B cell (primary cell): ENCODE measurements at regions not wholly inside any gene's neighbourhood (a gene's known extent, or its start where the extent isn't known, plus 50 kb on each side); places are given as distances from the start of the nearest gene placed in this dataset.

Experiments
- ATAC-seq: fragments of 200-7000 bp; cut with Tn5 transposase; one replicate; pipeline ENCODE4 v1.10.0; 2021; ENCODE audit warnings: low read depth, mild to moderate bottlenecking, moderate number of reproducible peaks, moderate library complexity
- CTCF ChIA-PET: fragments of 350-600 bp; sonication (Branson Sonifier 250); formaldehyde crosslinking; loops from one replicate; lab custom pipeline; 2021; ENCODE audit warnings: antibody characterized with exemption, inconsistent platforms; lab: Charles Lee
- POLR2A ChIA-PET: fragments of 350-600 bp; sonication (Branson Sonifier 250); formaldehyde crosslinking; loops from one replicate; lab custom pipeline; 2021; ENCODE audit warnings: antibody characterized with exemption; lab: Charles Lee
- DNase-seq: peaks from one replicate; pipeline ENCODE4 v3.0.0; 2013
- H2AFZ ChIP-seq: 2 replicates; pipeline ENCODE4 v1.6.1; 2012; ENCODE audit warnings: mild to moderate bottlenecking, low read depth, low read length; ENCODE audit not compliant: insufficient read depth, poor library complexity, severe bottlenecking
- H3K27ac ChIP-seq, 2 donors: 1 replicate in 1 of 2; 2 replicates in 1 of 2; pipeline ENCODE4 v1.5.1; 2012 to 2013; ENCODE audit warnings: low read length in 2 of 2, mild to moderate bottlenecking in 2 of 2, moderate library complexity in 1 of 2
- H3K27me3 ChIP-seq, 4 experiments: fragments of 200-600 bp in 1 of 4; sonication (generic) in 1 of 4; replicated peaks in 1 of 4; 1 replicate in 2 of 4; 2 replicates in 2 of 4; pipeline versions ENCODE4 v1.6.1 to v1.7.0; 2013 to 2016; ENCODE audit warnings: low read length in 3 of 4, mild to moderate bottlenecking in 2 of 4, mixed read lengths in 1 of 4, moderate library complexity in 1 of 4; ENCODE audit not compliant: insufficient read depth in 4 of 4, control insufficient read depth in 3 of 4; ENCODE audit errors: control extremely low read depth in 1 of 4
- H3K36me3 ChIP-seq, 2 experiments: replicated peaks in 1 of 2; 1 replicate in 1 of 2; 2 replicates in 1 of 2; pipeline versions ENCODE4 v1.6.1 to v1.7.1; 2013; ENCODE audit warnings: low read length in 1 of 2; ENCODE audit not compliant: insufficient read depth in 2 of 2, control insufficient read depth in 1 of 2; ENCODE audit errors: control extremely low read depth in 1 of 2, extremely low read depth in 1 of 2
- H3K4me1 ChIP-seq, 2 donors: fragments of 200-600 bp in 1 of 2; sonication (generic) in 1 of 2; 1 replicate in 1 of 2; 2 replicates in 1 of 2; pipeline versions ENCODE4 v1.5.1 to v1.6.1; 2013 to 2017; ENCODE audit warnings: low read length in 2 of 2; ENCODE audit not compliant: control insufficient read depth in 2 of 2, insufficient read depth in 2 of 2
- H3K4me2 ChIP-seq: replicated peaks from 2 replicates; pipeline ENCODE3; 2012; ENCODE audit warnings: mild to moderate bottlenecking, low read depth, low read length; ENCODE audit not compliant: poor library complexity, severe bottlenecking
- H3K4me3 ChIP-seq, 5 experiments: fragments of 200-600 bp in 1 of 5; sonication (generic) in 1 of 5; 1 replicate in 3 of 5; 2 replicates in 2 of 5; pipeline versions ENCODE4 v1.5.1 to v1.7.0; 2011 to 2016; ENCODE audit warnings: low read length in 4 of 5, mild to moderate bottlenecking in 4 of 5, low read depth in 2 of 5, control low read depth in 1 of 5, moderate library complexity in 1 of 5; ENCODE audit not compliant: insufficient read depth in 1 of 5; ENCODE audit errors: control extremely low read depth in 1 of 5, extremely low read depth in 1 of 5
- H3K79me2 ChIP-seq: fragments of 200-600 bp; sonication (generic); one replicate; pipeline ENCODE4 v1.6.0; 2016; ENCODE audit warnings: low read length; ENCODE audit not compliant: control insufficient read depth, insufficient read depth
- H3K9ac ChIP-seq: fragments of 200-600 bp; sonication (generic); 2 replicates; pipeline ENCODE4 v1.6.1; 2017; ENCODE audit warnings: mild to moderate bottlenecking, low read length, moderate library complexity
- H3K9me3 ChIP-seq, 3 donors: one replicate each; pipeline versions ENCODE4 v1.6.1 to v1.7.1; 2013; ENCODE audit warnings: low read length in 2 of 3; ENCODE audit not compliant: control insufficient read depth in 2 of 3, insufficient read depth in 1 of 3; ENCODE audit errors: control extremely low read depth in 1 of 3
- H4K20me1 ChIP-seq: 2 replicates; pipeline ENCODE4 v1.6.0; 2012; ENCODE audit warnings: mild to moderate bottlenecking, low read length; ENCODE audit not compliant: insufficient read depth, control insufficient read depth, poor library complexity, severe bottlenecking
- H3K27ac Mint-ChIP-seq: one replicate; pipeline ENCODE4 v1.8.0; 2021; ENCODE audit warnings: mixed read lengths
- H3K27me3 Mint-ChIP-seq: one replicate; pipeline ENCODE4 v1.8.0; 2021; ENCODE audit warnings: mixed read lengths
- H3K4me1 Mint-ChIP-seq: one replicate; pipeline ENCODE4 v1.8.0; 2021; ENCODE audit warnings: mixed read lengths
- H3K4me3 Mint-ChIP-seq: one replicate; pipeline ENCODE4 v1.8.0; 2021; ENCODE audit warnings: mixed read lengths
- H3K9me3 Mint-ChIP-seq: one replicate; pipeline ENCODE4 v1.8.0; 2022; ENCODE audit warnings: mixed read lengths; ENCODE audit not compliant: insufficient read depth
- CTCF ChIP-seq: fragments of 200-600 bp; IDR thresholded peaks from one replicate; pipeline ENCODE4 v1.8.0; 2022; ENCODE audit warnings: antibody characterized with exemption, mild to moderate bottlenecking
- EZH2 ChIP-seq: IDR thresholded peaks from 2 replicates; pipeline ENCODE4 v1.6.1; 2012; ENCODE audit warnings: borderline replicate concordance, low read depth, mild to moderate bottlenecking, moderate library complexity, low read length; ENCODE audit not compliant: insufficient read depth, poor library complexity, severe bottlenecking
- WGBS: methylation state at CpG from one replicate; pipeline ENCODE4 v1.1.5; 2013; ENCODE audit warnings: missing lambda C conversion rate; ENCODE audit not compliant: insufficient coverage; 5-methylcytosine and 5-hydroxymethylcytosine counted together
- intact Hi-C: fragments of 100-400 bp; cut with micrococcal nuclease; formaldehyde crosslinking; loops from one replicate; pipeline ENCODE4 v1.10.0; 2022

- H3K4me3 ChIP-seq, result no peak overlapping the region
- TF ChIP-seq CTCF (no peak), EZH2 (no peak)
- H3K79me2 ChIP-seq, result no peaks in the 10 kb centered on the region
- no peak overlapping the region for H2AFZ ChIP-seq
- Mint-ChIP-seq H3K4me1 (no peaks in the 10 kb centered on the region), H3K9me3 (peaks cover 5% of the 10 kb centered on the region), H3K27ac (no peak overlapping the region), H3K4me3 (no peak overlapping the region), H3K27me3 (no peaks in the 10 kb centered on the region)
- H3K9ac ChIP-seq, result no peak overlapping the region
- no peaks in the 10 kb centered on the region for H4K20me1 ChIP-seq
- H3K4me1 ChIP-seq, result no peaks in the 10 kb centered on the region
- ChIA-PET CTCF (no interaction called here), POLR2A (no interaction called here)
- no peak overlapping the region for H3K4me2 ChIP-seq
- no peak for ATAC-seq
- no peak overlapping the region for H3K27ac ChIP-seq
- no peaks in the 10 kb centered on the region for H3K27me3 ChIP-seq
- H3K9me3 ChIP-seq, result peaks cover 0 to 5% (median 0%) of the 10 kb centered on the region in 3 donors
- H3K36me3 ChIP-seq, result no peaks in the 10 kb centered on the region
- intact Hi-C loops, result no loop called here
- no peak for DNase-seq
- 29% methylated on average over 1 of the region's 2 CpGs for WGBS
Observed at GRCh38 chr9:115957585-115957984, 196.0 kb upstream of the PAPPA start.

DNA sequence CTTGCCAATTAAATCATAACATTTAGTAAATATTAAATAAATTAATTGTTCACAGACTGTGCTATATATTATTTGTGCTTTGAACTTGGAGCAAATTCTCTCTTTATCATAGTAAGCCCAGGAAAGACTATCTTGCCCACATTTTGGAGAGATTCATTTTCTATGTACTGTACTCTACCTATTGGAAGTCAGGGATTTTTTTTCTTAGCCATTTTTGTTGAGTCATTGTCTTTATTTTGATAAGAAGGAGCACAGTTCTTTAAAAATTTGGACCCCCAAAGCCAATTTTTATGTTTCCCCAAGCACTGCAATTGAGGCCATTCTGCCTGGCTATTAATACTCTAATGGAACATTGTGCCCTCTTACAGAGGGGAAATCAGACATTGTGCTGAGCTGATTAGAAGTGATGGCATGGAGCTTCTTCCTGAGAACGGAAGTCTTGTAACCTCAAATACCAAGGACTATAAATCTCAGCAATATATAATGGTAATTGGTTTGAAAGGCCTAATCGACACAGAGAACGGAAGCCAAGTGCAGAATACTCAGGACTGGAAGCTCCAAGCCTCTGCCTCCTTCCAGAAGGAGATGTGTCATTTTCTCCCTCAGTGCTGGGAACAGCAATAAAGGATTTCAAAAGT, 188.8 kb upstream of the PAPPA start:
- intact Hi-C loops, result no loop called here
- Histone ChIP-seq H3K36me3 (no peaks in the 10 kb centered on the region), H2AFZ (no peak overlapping the region), H3K9me3 (peaks cover 0 to 10% (median 0%) of the 10 kb centered on the region in 3 donors), H3K27ac (no peak overlapping the region), H3K79me2 (no peaks in the 10 kb centered on the region), H3K27me3 (no peaks in the 10 kb centered on the region), H3K4me3 (no peak overlapping the region), H4K20me1 (no peaks in the 10 kb centered on the region), H3K4me1 (no peaks in the 10 kb centered on the region), H3K9ac (no peak overlapping the region), H3K4me2 (no peak overlapping the region)
- Mint-ChIP-seq H3K27me3 (no peaks in the 10 kb centered on the region), H3K4me1 (no peaks in the 10 kb centered on the region), H3K9me3 (peaks cover 2% of the 10 kb centered on the region), H3K27ac (no peak overlapping the region), H3K4me3 (no peak overlapping the region)
- no peak for DNase-seq
- CTCF ChIA-PET, result no interaction called here
- POLR2A ChIA-PET, result no interaction called here
- WGBS, result no CpG with 5 or more reads among the region's 3 CpGs
- TF ChIP-seq CTCF, result no peak
- no peak for TF ChIP-seq EZH2
- ATAC-seq, result no peak
